ENCODE measurements at regions not wholly inside any gene's neighbourhood (a gene's known extent, or its start where the extent isn't known, plus 50 kb on each side); places are given as distances from the start of the nearest gene placed in this dataset.

DNA sequence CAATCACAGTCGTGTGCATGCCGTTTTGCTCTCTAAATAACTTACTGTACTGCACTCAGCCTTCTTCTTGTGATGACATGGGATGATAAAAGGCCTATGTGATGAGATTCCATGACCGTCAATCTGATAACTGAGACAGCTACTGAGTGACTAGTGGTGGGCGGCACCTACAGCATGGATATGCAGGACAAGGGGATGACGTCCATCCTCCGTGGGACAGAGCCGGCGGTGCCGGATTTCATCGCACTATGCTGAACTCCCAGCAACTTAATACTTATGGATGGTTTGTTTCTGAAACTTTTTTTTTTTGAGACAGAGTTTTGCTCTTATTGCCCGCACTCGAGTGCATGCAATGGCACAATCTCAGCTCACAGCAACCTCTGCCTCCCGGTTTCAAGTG is 146.8 kb upstream of the TSHZ3 start:
- no peaks in the 10 kb centered on the region for H3K36me3 Mint-ChIP-seq (ENCODE audit: low read depth)
- H3K9me3 Mint-ChIP-seq = no peaks in the 10 kb centered on the region
- no peak overlapping the region for H3K27ac Mint-ChIP-seq
- no peaks in the 10 kb centered on the region for H3K4me1 Mint-ChIP-seq (ENCODE audit: low read depth)
- H3K27me3 Mint-ChIP-seq = peaks cover 2% of the 10 kb centered on the region
- H3K4me3 Mint-ChIP-seq = no peak overlapping the region
- ChIA-PET POLR2A (no interaction called here), CTCF (no interaction called here)
- TF ChIP-seq, protein P1, sequence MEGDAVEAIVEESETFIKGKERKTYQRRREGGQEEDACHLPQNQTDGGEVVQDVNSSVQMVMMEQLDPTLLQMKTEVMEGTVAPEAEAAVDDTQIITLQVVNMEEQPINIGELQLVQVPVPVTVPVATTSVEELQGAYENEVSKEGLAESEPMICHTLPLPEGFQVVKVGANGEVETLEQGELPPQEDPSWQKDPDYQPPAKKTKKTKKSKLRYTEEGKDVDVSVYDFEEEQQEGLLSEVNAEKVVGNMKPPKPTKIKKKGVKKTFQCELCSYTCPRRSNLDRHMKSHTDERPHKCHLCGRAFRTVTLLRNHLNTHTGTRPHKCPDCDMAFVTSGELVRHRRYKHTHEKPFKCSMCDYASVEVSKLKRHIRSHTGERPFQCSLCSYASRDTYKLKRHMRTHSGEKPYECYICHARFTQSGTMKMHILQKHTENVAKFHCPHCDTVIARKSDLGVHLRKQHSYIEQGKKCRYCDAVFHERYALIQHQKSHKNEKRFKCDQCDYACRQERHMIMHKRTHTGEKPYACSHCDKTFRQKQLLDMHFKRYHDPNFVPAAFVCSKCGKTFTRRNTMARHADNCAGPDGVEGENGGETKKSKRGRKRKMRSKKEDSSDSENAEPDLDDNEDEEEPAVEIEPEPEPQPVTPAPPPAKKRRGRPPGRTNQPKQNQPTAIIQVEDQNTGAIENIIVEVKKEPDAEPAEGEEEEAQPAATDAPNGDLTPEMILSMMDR (IDR thresholded peaks at IDR 0.05) = no peak
- ATAC-seq (no peak), DNase-seq (no peak)
- intact Hi-C loops (cut with micrococcal nuclease) = no loop called here

DNA sequence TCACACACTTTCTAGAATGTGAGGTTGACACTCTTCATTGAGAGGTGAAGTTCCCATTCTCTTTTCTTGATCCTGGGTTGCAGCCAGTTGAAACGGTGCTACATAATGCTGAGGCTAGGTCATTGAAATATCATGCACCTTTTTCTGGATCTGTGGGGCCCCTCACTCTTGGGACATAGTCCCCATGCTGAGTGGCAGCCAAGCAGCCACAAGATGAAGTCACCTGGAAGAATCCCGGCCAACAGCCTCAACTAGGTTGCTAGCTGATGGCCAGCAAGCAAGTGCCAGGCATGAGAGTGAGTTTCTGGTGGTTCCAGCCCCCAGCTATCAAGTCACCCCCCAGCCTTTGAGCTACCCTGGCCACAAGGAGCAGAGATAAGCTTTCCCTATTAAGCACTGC is 148.5 kb upstream of the TSHZ3 start:
- TF ChIP-seq, protein P1 (IDR thresholded peaks at IDR 0.05) = no peak
- ChIA-PET CTCF (interaction anchor here (1.7 kb wide), 1 partner anchor 15 kb away, joined by 4 read pairs; no protein-coding TSS in a partner anchor), POLR2A (no interaction called here)
- Mint-ChIP-seq H3K4me3 (no peak overlapping the region), H3K27ac (no peak overlapping the region), H3K36me3 (ENCODE audit: low read depth) (no peaks in the 10 kb centered on the region), H3K4me1 (ENCODE audit: low read depth) (no peaks in the 10 kb centered on the region), H3K27me3 (peaks cover 2% of the 10 kb centered on the region), H3K9me3 (no peaks in the 10 kb centered on the region)
- intact Hi-C loops (cut with micrococcal nuclease) = no loop called here
- DNase-seq = no peak
- ATAC-seq = no peak

DNA sequence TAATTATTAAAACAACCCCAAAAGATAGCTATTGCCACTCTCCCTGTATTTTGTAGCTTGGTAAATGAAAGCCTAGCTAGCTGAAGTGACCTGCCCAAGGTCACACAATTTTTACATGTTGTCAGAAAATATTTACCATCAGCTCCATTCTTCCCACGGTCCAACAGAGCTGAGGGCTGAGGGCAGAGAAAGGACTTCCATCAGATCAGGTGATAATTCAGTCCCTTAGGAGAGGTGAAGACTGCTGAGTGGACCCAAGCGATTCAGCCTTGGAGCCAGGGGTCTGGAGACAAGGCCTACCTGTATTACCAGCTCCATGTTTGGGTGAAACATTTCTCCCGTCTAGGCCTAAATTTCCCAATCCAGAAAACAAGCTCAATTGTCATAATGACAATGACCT is 149.5 kb upstream of the TSHZ3 start:
- H3K27me3 Mint-ChIP-seq = peaks cover 2% of the 10 kb centered on the region
- ATAC-seq = no peak
- H3K9me3 Mint-ChIP-seq = no peaks in the 10 kb centered on the region
- POLR2A ChIA-PET = no interaction called here
- H3K27ac Mint-ChIP-seq = no peak overlapping the region
- CTCF ChIA-PET = interaction anchor here (1.7 kb wide), 1 partner anchor 14 kb away, joined by 4 read pairs; no protein-coding TSS in a partner anchor
- H3K36me3 Mint-ChIP-seq (ENCODE audit: low read depth) = no peaks in the 10 kb centered on the region
- no peak overlapping the region for H3K4me3 Mint-ChIP-seq
- intact Hi-C loops (cut with micrococcal nuclease) = no loop called here
- H3K4me1 Mint-ChIP-seq (ENCODE audit: low read depth) = no peaks in the 10 kb centered on the region
- TF ChIP-seq, protein P1 (IDR thresholded peaks at IDR 0.05) = no peak
- no peak for DNase-seq

DNA sequence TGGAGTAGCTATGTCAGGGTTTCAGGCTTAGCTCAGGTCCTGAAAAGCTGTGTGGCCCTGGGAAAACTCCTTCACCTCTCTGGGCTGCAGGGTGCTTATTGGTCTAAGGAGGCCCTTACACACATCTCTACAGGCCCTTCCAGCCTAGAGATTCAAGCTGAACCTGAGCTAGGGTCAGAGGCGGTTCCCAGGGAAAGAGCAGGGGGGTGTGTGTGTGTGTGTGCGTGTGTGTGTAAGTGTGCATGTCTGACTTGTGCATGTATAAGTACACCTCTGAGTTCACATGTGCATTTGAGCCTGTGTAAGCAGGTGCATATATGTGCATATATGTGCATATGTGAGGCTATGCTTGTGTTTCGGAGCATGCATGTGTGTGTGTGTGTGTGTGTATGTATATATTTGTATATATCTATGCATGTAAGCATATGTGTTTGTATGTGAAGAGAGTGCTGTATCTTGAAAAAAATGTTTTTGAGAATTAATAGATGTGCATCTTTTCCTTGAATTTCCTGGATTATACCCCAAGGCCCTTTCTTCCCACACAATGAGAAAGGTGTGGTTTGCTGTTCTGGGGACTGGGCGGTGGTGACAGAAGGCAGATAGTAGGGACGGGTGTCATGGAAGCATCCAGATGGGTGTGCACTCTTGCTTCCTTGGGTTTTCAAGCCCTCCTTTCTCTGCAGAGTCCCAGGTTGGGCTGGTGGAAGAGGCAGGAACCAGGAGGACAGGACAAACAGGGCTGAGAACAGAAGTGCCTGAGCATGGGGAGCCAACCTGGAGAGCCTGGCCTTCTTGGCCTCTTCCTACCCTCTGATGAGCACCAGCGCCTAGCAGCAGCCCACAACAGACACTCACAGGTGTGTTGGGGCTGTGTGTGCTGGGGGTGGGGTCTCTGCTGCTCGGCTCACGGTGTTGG is 150.3 kb upstream of the TSHZ3 start:
- CTCF ChIA-PET = no interaction called here
- Mint-ChIP-seq H3K36me3 (ENCODE audit: low read depth) (no peaks in the 10 kb centered on the region), H3K27ac (no peak overlapping the region)

More for the DNA sequence above, 150.3 kb upstream of the TSHZ3 start:
- peaks cover 2% of the 10 kb centered on the region for H3K27me3 Mint-ChIP-seq
- H3K4me1 Mint-ChIP-seq (ENCODE audit: low read depth) = no peaks in the 10 kb centered on the region
- TF ChIP-seq, protein P1 (IDR thresholded peaks at IDR 0.05) = no peak
- no peak overlapping the region for H3K4me3 Mint-ChIP-seq
- POLR2A ChIA-PET = no interaction called here
- DNase-seq (no peak), ATAC-seq (no peak)
- H3K9me3 Mint-ChIP-seq = no peaks in the 10 kb centered on the region
- intact Hi-C loops (cut with micrococcal nuclease) = no loop called here
